ENCODE measurements at regions not wholly inside any gene's neighbourhood (a gene's known extent, or its start where the extent isn't known, plus 50 kb on each side); places are given as distances from the start of the nearest gene placed in this dataset.

GRCh38 chr15:99443056-99443756, 122.6 kb upstream of the MEF2A start:
- H3K27me3 ChIP-seq, result no peaks in the 10 kb centered on the region
- no peaks in the 10 kb centered on the region for H3K9me3 ChIP-seq
- no peaks in the 10 kb centered on the region for H3K36me3 ChIP-seq
- peak overlapping the region; percentile 79 to 81 for H3K27ac ChIP-seq
- no peak overlapping the region for H3K4me3 ChIP-seq
- H3K4me1 ChIP-seq, result peaks cover 7 to 10% of the 10 kb centered on the region in 2 donors
- intact Hi-C loops (cut with DNase I; ENCODE audit: low total_unique reads), result no loop called here
- DNase-seq, result peak in 1 of 2 donors; percentile 14
- no peak for TF ChIP-seq CTCF (IDR thresholded peaks at IDR 0.05)
- no peak for TF ChIP-seq POLR2A (IDR thresholded peaks at IDR 0.05)

- TF ChIP-seq CTCF (IDR thresholded peaks at IDR 0.05) (no peak), POLR2A (IDR thresholded peaks at IDR 0.05) (no peak)
- Histone ChIP-seq H3K4me3 (no peak overlapping the region), H3K4me1 (peaks cover 6 to 7% of the 10 kb centered on the region in 2 donors), H3K27ac (peak overlapping the region; percentile 17 to 79), H3K27me3 (no peaks in the 10 kb centered on the region), H3K36me3 (no peaks in the 10 kb centered on the region), H3K9me3 (no peaks in the 10 kb centered on the region)
- intact Hi-C loops (cut with DNase I; ENCODE audit: low total_unique reads), result no loop called here
- peak in 1 of 2 donors; percentile 11 for DNase-seq
Measured at GRCh38 chr15:99443768-99444446, 121.9 kb upstream of the MEF2A start.

GRCh38 chr15:99445272-99445850, 120.4 kb upstream of the MEF2A start:
- Histone ChIP-seq H3K4me1 (peaks cover 6 to 7% of the 10 kb centered on the region in 2 donors), H3K27ac (no peak overlapping the region), H3K9me3 (no peaks in the 10 kb centered on the region), H3K36me3 (no peaks in the 10 kb centered on the region), H3K4me3 (no peak overlapping the region), H3K27me3 (no peaks in the 10 kb centered on the region)
- intact Hi-C loops (cut with DNase I; ENCODE audit: low total_unique reads), result no loop called here
- TF ChIP-seq CTCF (IDR thresholded peaks at IDR 0.05) (no peak), POLR2A (IDR thresholded peaks at IDR 0.05) (no peak)
- no peak for DNase-seq

GRCh38 chr15:99446565-99447496, 119.0 kb upstream of the MEF2A start:
- Histone ChIP-seq H3K9me3 (no peaks in the 10 kb centered on the region), H3K4me1 (peaks cover 5 to 7% of the 10 kb centered on the region in 2 donors), H3K36me3 (no peaks in the 10 kb centered on the region), H3K27ac (no peak overlapping the region), H3K27me3 (no peaks in the 10 kb centered on the region), H3K4me3 (no peak overlapping the region)
- DNase-seq, result peak in 1 of 2 donors; percentile 10
- TF ChIP-seq CTCF (IDR thresholded peaks at IDR 0.05), result no peak
- TF ChIP-seq POLR2A (IDR thresholded peaks at IDR 0.05), result no peak
- intact Hi-C loops (cut with DNase I; ENCODE audit: low total_unique reads), result no loop called here

Data from uterus (tissue), 3 donors.